ENCODE measurements at regions not wholly inside any gene's neighbourhood (a gene's known extent, or its start where the extent isn't known, plus 50 kb on each side); places are given as distances from the start of the nearest gene placed in this dataset.

- H3K79me2 ChIP-seq (ENCODE audit: control insufficient read depth, insufficient read depth, low read length), result no peaks in the 10 kb centered on the region
- H2AFZ ChIP-seq (ENCODE audit: low read depth, low read length), result no peak overlapping the region
- POLR2A ChIA-PET, result interaction anchor here (0.5 to 0.6 kb wide), 2 partner anchors 37 to 622 kb away, joined by 3 to 4 read pairs; no protein-coding TSS in a partner anchor
- no peak overlapping the region for H3K9ac ChIP-seq (ENCODE audit: insufficient read depth in 1 of 2, low read depth in 2 of 2, low read length in 2 of 2)
- in situ Hi-C loops (cut with MboI), result no loop called here
- no peaks in the 10 kb centered on the region for H3K27me3 ChIP-seq (ENCODE audit: control insufficient read depth in 2 of 2, insufficient read depth in 2 of 2, low read length in 2 of 2)
- no peaks in the 10 kb centered on the region for H3K9me3 ChIP-seq (replicated peaks; ENCODE audit: control insufficient read depth, insufficient read depth, low read depth, low read length)
- H3K4me2 ChIP-seq (ENCODE audit: insufficient read depth, low read length), result no peak overlapping the region
- intact Hi-C loops (cut with micrococcal nuclease), result no loop called here
- no peaks in the 10 kb centered on the region for H3K36me3 ChIP-seq (ENCODE audit: control insufficient read depth, insufficient read depth, low read length)
- ATAC-seq (no peak), DNase-seq (ENCODE audit: extremely low read depth in 1 of 4, low spot score in 3 of 4) (no peak), FAIRE-seq (no peak)
- H3K4me1 ChIP-seq (replicated peaks in 1 of 2; ENCODE audit: control insufficient read depth in 2 of 2, insufficient read depth in 2 of 2, low read length in 2 of 2), result no peaks in the 10 kb centered on the region
- no peak overlapping the region for H3K27ac ChIP-seq (ENCODE audit: extremely low read depth, low read depth, low read length)
- no peaks in the 10 kb centered on the region for H3K9me1 ChIP-seq (ENCODE audit: control insufficient read depth, insufficient read depth, low read length)
- CTCF ChIA-PET (ENCODE audit: low intra/inter-chr PET ratio), result no interaction called here
- no peaks in the 10 kb centered on the region for H4K20me1 ChIP-seq (replicated peaks; ENCODE audit: control insufficient read depth, insufficient read depth, low read length)
- WGBS (ENCODE audit: insufficient coverage, low coverage, missing lambda C conversion rate), result 0% methylated on average over 3 of the region's 3 CpGs
- no TSS peak for BruUV-seq (replicated peaks)
- no peak overlapping the region for H3K4me3 ChIP-seq
- no peak for TF ChIP-seq DNMT1 (IDR thresholded peaks at IDR 0.05)
- no peak for TF ChIP-seq KHSRP (IDR thresholded peaks at IDR 0.05)
- TF ChIP-seq THAP12 (CRISPR knock-in tag; IDR thresholded peaks at IDR 0.05), result no peak
- TF ChIP-seq ZNF584 (CRISPR knock-in tag; IDR thresholded peaks at IDR 0.05; ENCODE audit: low read depth), result no peak
- TF ChIP-seq PBX2 (CRISPR knock-in tag; IDR thresholded peaks at IDR 0.05; ENCODE audit: low read depth), result no peak
- no peak for TF ChIP-seq PBX2 (tag; conservative IDR thresholded peaks at IDR 0.05; ENCODE audit: low read depth)
- TF ChIP-seq MBD1 (CRISPR knock-in tag; IDR thresholded peaks at IDR 0.05), result no peak
- TF ChIP-seq SMARCA4 (IDR thresholded peaks at IDR 0.05), result no peak
- no peak for TF ChIP-seq ZNF586 (CRISPR knock-in tag; conservative IDR thresholded peaks at IDR 0.05)
- no peak for TF ChIP-seq FUS (optimal IDR thresholded peaks at IDR 0.05; ENCODE audit: low read depth, low read length)
- TF ChIP-seq TCFL5 (CRISPR knock-in tag; conservative IDR thresholded peaks at IDR 0.05), result no peak
- TF ChIP-seq FOXM1 (IDR thresholded peaks at IDR 0.05; ENCODE audit: low read depth), result no peak
- no peak for TF ChIP-seq FOXM1 (CRISPR knock-in tag; IDR thresholded peaks at IDR 0.05; ENCODE audit: low read depth)
- TF ChIP-seq MEF2D (tag; conservative IDR thresholded peaks at IDR 0.05; ENCODE audit: low read depth), result no peak
- no peak for TF ChIP-seq ZNF165 (CRISPR knock-in tag; IDR thresholded peaks at IDR 0.05; ENCODE audit: borderline replicate concordance)
- TF ChIP-seq ZNF639 (CRISPR knock-in tag; conservative IDR thresholded peaks at IDR 0.05 in 1 of 2, IDR thresholded peaks at IDR 0.05 in 1 of 2), result no peak
These were observed 181.9 kb downstream of the SCP2D1 start for GRCh38 chr20:18995455-18995854.
